ENCODE measurements at regions not wholly inside any gene's neighbourhood (a gene's known extent, or its start where the extent isn't known, plus 50 kb on each side); places are given as distances from the start of the nearest gene placed in this dataset.

- H3K4me2 ChIP-seq: peak overlapping the region; percentile 77
- H3K4me3 ChIP-seq: no peak overlapping the region
- H3K36me3 ChIP-seq: no peaks in the 10 kb centered on the region
- Mint-ChIP-seq H3K27ac (no peak overlapping the region), H3K27me3 (ENCODE audit: insufficient read depth, low read depth) (peaks cover 2% of the 10 kb centered on the region), H3K9me3 (no peaks in the 10 kb centered on the region), H3K4me3 (no peak overlapping the region), H3K36me3 (no peaks in the 10 kb centered on the region), H3K4me1 (peaks cover 15% of the 10 kb centered on the region)
- DNase-seq (ENCODE audit: low spot score): peak; percentile 28
- peaks cover 41% of the 10 kb centered on the region for H3F3A ChIP-seq (ENCODE audit: low read depth)
- H3K27ac ChIP-seq: peak overlapping the region; percentile 49
- H3K27me3 ChIP-seq: no peaks in the 10 kb centered on the region
- H4K20me1 ChIP-seq (ENCODE audit: low read depth): peaks cover 8% of the 10 kb centered on the region
- TF ChIP-seq CTCF (IDR thresholded peaks at IDR 0.05): no peak
- no peak for TF ChIP-seq EZH2phosphoT487 (IDR thresholded peaks at IDR 0.05)
- TF ChIP-seq EZH2 (IDR thresholded peaks at IDR 0.05): no peak
- no peak overlapping the region for H3K9ac ChIP-seq
- no peaks in the 10 kb centered on the region for H3K79me2 ChIP-seq (ENCODE audit: low read depth)
- H3K4me1 ChIP-seq: peaks cover 70% of the 10 kb centered on the region
- H2AFZ ChIP-seq (replicated peaks): no peak overlapping the region
- H3K9me3 ChIP-seq (ENCODE audit: low read depth): no peaks in the 10 kb centered on the region
Observed at GRCh38 chr1:58157256-58157655, 389.3 kb downstream of the OMA1 start.

- H3K9ac ChIP-seq: no peak overlapping the region
- no peaks in the 10 kb centered on the region for H3K36me3 ChIP-seq
- H3K4me1 ChIP-seq: peaks cover 65% of the 10 kb centered on the region
- H2AFZ ChIP-seq (replicated peaks): no peak overlapping the region
- peaks cover 8% of the 10 kb centered on the region for H4K20me1 ChIP-seq (ENCODE audit: low read depth)
- H3K4me2 ChIP-seq: peak overlapping the region; percentile 77
- no peak overlapping the region for H3K4me3 ChIP-seq
- peaks cover 41% of the 10 kb centered on the region for H3F3A ChIP-seq (ENCODE audit: low read depth)
- no peaks in the 10 kb centered on the region for H3K9me3 Mint-ChIP-seq
- peaks cover 15% of the 10 kb centered on the region for H3K4me1 Mint-ChIP-seq
- TF ChIP-seq EZH2phosphoT487 (IDR thresholded peaks at IDR 0.05): no peak
- TF ChIP-seq EZH2 (IDR thresholded peaks at IDR 0.05): no peak
- no peak for TF ChIP-seq CTCF (IDR thresholded peaks at IDR 0.05)
- no peak overlapping the region for H3K4me3 Mint-ChIP-seq
- H3K27me3 Mint-ChIP-seq (ENCODE audit: insufficient read depth, low read depth): peaks cover 2% of the 10 kb centered on the region
- no peaks in the 10 kb centered on the region for H3K27me3 ChIP-seq
- H3K9me3 ChIP-seq (ENCODE audit: low read depth): no peaks in the 10 kb centered on the region
- H3K36me3 Mint-ChIP-seq: no peaks in the 10 kb centered on the region
- H3K27ac Mint-ChIP-seq: no peak overlapping the region
- no peak for DNase-seq (ENCODE audit: low spot score)
- H3K79me2 ChIP-seq (ENCODE audit: low read depth): no peaks in the 10 kb centered on the region
- H3K27ac ChIP-seq: peak overlapping the region; percentile 49
Observed at GRCh38 chr1:58156831-58157230, 389.7 kb downstream of the OMA1 start.

- Histone ChIP-seq H3K9ac (no peak overlapping the region), H3K4me1 (peaks cover 62% of the 10 kb centered on the region), H4K20me1 (ENCODE audit: low read depth) (peaks cover 8% of the 10 kb centered on the region), H3F3A (ENCODE audit: low read depth) (peaks cover 41% of the 10 kb centered on the region), H3K9me3 (ENCODE audit: low read depth) (no peaks in the 10 kb centered on the region), H3K4me3 (no peak overlapping the region), H3K27me3 (no peaks in the 10 kb centered on the region), H2AFZ (replicated peaks) (no peak overlapping the region), H3K4me2 (peak overlapping the region; percentile 6), H3K27ac (no peak overlapping the region), H3K79me2 (ENCODE audit: low read depth) (no peaks in the 10 kb centered on the region), H3K36me3 (no peaks in the 10 kb centered on the region)
- Mint-ChIP-seq H3K4me1 (peaks cover 15% of the 10 kb centered on the region), H3K9me3 (no peaks in the 10 kb centered on the region), H3K36me3 (peaks cover 2% of the 10 kb centered on the region), H3K27me3 (ENCODE audit: insufficient read depth, low read depth) (peaks cover 2% of the 10 kb centered on the region), H3K27ac (no peak overlapping the region), H3K4me3 (no peak overlapping the region)
- no peak for DNase-seq (ENCODE audit: low spot score)
- TF ChIP-seq EZH2phosphoT487 (IDR thresholded peaks at IDR 0.05) (no peak), CTCF (IDR thresholded peaks at IDR 0.05) (no peak), EZH2 (IDR thresholded peaks at IDR 0.05) (no peak)
Observed at GRCh38 chr1:58156124-58156468, 390.4 kb downstream of the OMA1 start.

All from neural progenitor cell (in vitro differentiated cells).